ENCODE measurements at regions not wholly inside any gene's neighbourhood (a gene's known extent, or its start where the extent isn't known, plus 50 kb on each side); places are given as distances from the start of the nearest gene placed in this dataset.

- TF ChIP-seq CTCF (conservative IDR thresholded peaks at IDR 0.05 in 1 of 2, IDR thresholded peaks at IDR 0.05 in 1 of 2; ENCODE audit: extremely low read depth in 1 of 2, insufficient read depth in 1 of 2, low read depth in 1 of 2, low read length in 2 of 2) (no peak), EZH2 (IDR thresholded peaks at IDR 0.05; ENCODE audit: borderline replicate concordance, low read length) (no peak)
Measured at GRCh38 chr15:81899730-81900129, 146.1 kb downstream of the MEX3B start.
